ENCODE measurements at regions not wholly inside any gene's neighbourhood (a gene's known extent, or its start where the extent isn't known, plus 50 kb on each side); places are given as distances from the start of the nearest gene placed in this dataset.

GRCh38 chr2:13474538-13474937 lies 757.8 kb downstream of the TRIB2 start (continued):
- TF ChIP-seq, protein P1, sequence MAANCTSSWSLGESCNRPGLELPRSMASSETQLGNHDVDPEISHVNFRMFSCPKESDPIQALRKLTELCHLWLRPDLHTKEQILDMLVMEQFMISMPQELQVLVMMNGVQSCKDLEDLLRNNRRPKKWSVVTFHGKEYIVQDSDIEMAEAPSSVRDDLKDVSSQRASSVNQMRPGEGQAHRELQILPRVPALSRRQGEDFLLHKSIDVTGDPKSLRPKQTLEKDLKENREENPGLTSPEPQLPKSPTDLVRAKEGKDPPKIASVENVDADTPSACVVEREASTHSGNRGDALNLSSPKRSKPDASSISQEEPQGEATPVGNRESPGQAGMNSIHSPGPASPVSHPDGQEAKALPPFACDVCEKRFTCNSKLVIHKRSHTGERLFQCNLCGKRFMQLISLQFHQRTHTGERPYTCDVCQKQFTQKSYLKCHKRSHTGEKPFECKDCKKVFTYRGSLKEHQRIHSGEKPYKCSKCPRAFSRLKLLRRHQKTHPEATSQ (tag by site-specific recombination; IDR thresholded peaks at IDR 0.05): no peak
- TF ChIP-seq, protein P2, sequence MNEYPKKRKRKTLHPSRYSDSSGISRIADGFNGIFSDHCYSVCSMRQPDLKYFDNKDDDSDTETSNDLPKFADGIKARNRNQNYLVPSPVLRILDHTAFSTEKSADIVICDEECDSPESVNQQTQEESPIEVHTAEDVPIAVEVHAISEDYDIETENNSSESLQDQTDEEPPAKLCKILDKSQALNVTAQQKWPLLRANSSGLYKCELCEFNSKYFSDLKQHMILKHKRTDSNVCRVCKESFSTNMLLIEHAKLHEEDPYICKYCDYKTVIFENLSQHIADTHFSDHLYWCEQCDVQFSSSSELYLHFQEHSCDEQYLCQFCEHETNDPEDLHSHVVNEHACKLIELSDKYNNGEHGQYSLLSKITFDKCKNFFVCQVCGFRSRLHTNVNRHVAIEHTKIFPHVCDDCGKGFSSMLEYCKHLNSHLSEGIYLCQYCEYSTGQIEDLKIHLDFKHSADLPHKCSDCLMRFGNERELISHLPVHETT (tag by site-specific recombination; IDR thresholded peaks at IDR 0.05): no peak
- TF ChIP-seq, protein P3, sequence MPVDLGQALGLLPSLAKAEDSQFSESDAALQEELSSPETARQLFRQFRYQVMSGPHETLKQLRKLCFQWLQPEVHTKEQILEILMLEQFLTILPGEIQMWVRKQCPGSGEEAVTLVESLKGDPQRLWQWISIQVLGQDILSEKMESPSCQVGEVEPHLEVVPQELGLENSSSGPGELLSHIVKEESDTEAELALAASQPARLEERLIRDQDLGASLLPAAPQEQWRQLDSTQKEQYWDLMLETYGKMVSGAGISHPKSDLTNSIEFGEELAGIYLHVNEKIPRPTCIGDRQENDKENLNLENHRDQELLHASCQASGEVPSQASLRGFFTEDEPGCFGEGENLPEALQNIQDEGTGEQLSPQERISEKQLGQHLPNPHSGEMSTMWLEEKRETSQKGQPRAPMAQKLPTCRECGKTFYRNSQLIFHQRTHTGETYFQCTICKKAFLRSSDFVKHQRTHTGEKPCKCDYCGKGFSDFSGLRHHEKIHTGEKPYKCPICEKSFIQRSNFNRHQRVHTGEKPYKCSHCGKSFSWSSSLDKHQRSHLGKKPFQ (tag by site-specific recombination; IDR thresholded peaks at IDR 0.05): no peak
- TF ChIP-seq HOXA7 (CRISPR knock-in tag; IDR thresholded peaks at IDR 0.05; ENCODE audit: borderline replicate concordance): no peak
- TF ChIP-seq, protein P4, sequence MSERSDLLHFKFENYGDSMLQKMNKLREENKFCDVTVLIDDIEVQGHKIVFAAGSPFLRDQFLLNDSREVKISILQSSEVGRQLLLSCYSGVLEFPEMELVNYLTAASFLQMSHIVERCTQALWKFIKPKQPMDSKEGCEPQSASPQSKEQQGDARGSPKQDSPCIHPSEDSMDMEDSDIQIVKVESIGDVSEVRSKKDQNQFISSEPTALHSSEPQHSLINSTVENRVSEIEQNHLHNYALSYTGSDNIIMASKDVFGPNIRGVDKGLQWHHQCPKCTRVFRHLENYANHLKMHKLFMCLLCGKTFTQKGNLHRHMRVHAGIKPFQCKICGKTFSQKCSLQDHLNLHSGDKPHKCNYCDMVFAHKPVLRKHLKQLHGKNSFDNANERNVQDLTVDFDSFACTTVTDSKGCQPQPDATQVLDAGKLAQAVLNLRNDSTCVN (tag by site-specific recombination; optimal IDR thresholded peaks at IDR 0.05): no peak
- no peak for TF ChIP-seq ZNF146 (tag by site-specific recombination; IDR thresholded peaks at IDR 0.05)

DNA sequence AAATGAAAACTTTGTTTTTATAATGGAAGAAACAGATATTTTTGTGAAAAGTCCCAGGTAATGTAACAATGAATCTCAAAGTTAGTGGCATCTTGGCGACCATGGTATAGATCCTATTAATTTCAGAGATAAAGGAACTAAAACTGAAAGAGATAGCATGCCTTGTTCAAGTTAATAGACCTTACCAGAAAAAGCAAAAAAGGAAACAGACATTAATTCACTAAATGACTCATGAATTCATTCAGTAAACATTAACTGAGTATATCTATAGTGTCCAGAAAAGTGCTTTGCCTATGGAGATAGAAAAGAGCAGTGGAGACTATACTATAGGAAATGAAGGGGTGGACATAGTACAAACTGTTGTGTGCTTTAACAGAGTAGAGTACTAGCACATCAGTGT lies 763.3 kb downstream of the TRIB2 start:
- no peaks in the 10 kb centered on the region for H3K9me3 ChIP-seq (ENCODE audit: control insufficient read depth, insufficient read depth, low read depth, low read length)
- H3K4me1 ChIP-seq (ENCODE audit: control insufficient read depth, insufficient read depth, low read length): no peaks in the 10 kb centered on the region
- ChIA-PET CTCF (no interaction called here), POLR2A (no interaction called here)
- H3K4me3 ChIP-seq (ENCODE audit: low read depth, low read length): no peak overlapping the region
- H3K27ac ChIP-seq (ENCODE audit: extremely low read depth, low read depth, low read length): no peak overlapping the region
- TF ChIP-seq ZNF654 (tag by site-specific recombination; IDR thresholded peaks at IDR 0.05; ENCODE audit: low read depth) (no peak), BCL6B (tag by site-specific recombination; IDR thresholded peaks at IDR 0.05) (no peak), ZNF10 (tag by site-specific recombination; IDR thresholded peaks at IDR 0.05) (no peak), ZNF354C (tag by site-specific recombination; IDR thresholded peaks at IDR 0.05; ENCODE audit: borderline replicate concordance, low read depth) (no peak), ZNF311 (tag by site-specific recombination; IDR thresholded peaks at IDR 0.05; ENCODE audit: borderline replicate concordance) (no peak), ZFP3 (tag by site-specific recombination; IDR thresholded peaks at IDR 0.05; ENCODE audit: low read depth) (no peak), TCF7L2 (IDR thresholded peaks at IDR 0.05; ENCODE audit: borderline replicate concordance, low read depth, low read length) (no peak), ZBTB48 (tag by site-specific recombination; IDR thresholded peaks at IDR 0.05) (no peak), ZNF514 (tag by site-specific recombination; IDR thresholded peaks at IDR 0.05) (no peak)
- TF ChIP-seq, protein P5, sequence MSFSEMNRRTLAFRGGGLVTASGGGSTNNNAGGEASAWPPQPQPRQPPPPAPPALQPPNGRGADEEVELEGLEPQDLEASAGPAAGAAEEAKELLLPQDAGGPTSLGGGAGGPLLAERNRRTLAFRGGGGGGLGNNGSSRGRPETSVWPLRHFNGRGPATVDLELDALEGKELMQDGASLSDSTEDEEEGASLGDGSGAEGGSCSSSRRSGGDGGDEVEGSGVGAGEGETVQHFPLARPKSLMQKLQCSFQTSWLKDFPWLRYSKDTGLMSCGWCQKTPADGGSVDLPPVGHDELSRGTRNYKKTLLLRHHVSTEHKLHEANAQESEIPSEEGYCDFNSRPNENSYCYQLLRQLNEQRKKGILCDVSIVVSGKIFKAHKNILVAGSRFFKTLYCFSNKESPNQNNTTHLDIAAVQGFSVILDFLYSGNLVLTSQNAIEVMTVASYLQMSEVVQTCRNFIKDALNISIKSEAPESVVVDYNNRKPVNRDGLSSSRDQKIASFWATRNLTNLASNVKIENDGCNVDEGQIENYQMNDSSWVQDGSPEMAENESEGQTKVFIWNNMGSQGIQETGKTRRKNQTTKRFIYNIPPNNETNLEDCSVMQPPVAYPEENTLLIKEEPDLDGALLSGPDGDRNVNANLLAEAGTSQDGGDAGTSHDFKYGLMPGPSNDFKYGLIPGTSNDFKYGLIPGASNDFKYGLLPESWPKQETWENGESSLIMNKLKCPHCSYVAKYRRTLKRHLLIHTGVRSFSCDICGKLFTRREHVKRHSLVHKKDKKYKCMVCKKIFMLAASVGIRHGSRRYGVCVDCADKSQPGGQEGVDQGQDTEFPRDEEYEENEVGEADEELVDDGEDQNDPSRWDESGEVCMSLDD (tag by site-specific recombination; IDR thresholded peaks at IDR 0.05): no peak
- TF ChIP-seq, protein P6, sequence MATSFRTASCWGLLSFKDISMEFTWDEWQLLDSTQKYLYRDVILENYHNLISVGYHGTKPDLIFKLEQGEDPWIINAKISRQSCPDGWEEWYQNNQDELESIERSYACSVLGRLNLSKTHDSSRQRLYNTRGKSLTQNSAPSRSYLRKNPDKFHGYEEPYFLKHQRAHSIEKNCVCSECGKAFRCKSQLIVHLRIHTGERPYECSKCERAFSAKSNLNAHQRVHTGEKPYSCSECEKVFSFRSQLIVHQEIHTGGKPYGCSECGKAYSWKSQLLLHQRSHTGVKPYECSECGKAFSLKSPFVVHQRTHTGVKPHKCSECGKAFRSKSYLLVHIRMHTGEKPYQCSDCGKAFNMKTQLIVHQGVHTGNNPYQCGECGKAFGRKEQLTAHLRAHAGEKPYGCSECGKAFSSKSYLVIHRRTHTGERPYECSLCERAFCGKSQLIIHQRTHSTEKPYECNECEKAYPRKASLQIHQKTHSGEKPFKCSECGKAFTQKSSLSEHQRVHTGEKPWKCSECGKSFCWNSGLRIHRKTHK (tag by site-specific recombination; IDR thresholded peaks at IDR 0.05): no peak
- TF ChIP-seq, protein P2 (tag by site-specific recombination; IDR thresholded peaks at IDR 0.05): no peak
- no peaks in the 10 kb centered on the region for H3K36me3 ChIP-seq (ENCODE audit: control insufficient read depth in 2 of 2, insufficient read depth in 1 of 2, low read length in 2 of 2)
